ENCODE measurements at regions not wholly inside any gene's neighbourhood (a gene's known extent, or its start where the extent isn't known, plus 50 kb on each side); places are given as distances from the start of the nearest gene placed in this dataset.

DNA sequence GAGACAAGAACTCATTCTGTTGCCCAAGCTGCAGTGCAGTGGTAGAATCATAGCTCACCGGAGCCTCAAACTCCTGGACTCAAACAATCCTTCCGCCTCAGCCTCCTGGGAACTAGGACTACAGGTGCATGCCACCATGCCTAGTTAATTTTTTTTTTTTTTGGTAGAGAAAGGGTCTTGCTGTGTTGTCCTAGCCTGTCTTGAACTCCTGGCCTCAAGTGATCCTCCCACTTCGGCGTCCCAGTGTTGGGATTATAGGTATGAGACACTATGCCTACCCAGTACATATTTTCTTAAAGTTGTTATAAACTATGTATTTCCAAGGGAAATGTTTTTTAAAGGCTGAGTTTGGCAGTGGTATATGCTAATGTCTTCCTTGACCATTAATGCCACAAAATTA is 412.6 kb downstream of the KLF12 start:
- Histone ChIP-seq H3K27me3 (ENCODE audit: control insufficient read depth in 1 of 2, insufficient read depth in 2 of 2, low read length in 2 of 2) (no peaks in the 10 kb centered on the region), H3K4me1 (ENCODE audit: insufficient read depth, low read length) (peaks cover 19% of the 10 kb centered on the region), H3K36me3 (ENCODE audit: insufficient read depth, low read length) (peaks cover 4% of the 10 kb centered on the region), H3K4me3 (ENCODE audit: low read length) (no peak overlapping the region), H3K9me3 (ENCODE audit: control insufficient read depth in 1 of 2, insufficient read depth in 1 of 2, low read length in 2 of 2) (no peaks in the 10 kb centered on the region), H3K27ac (ENCODE audit: low read depth in 1 of 2, low read length in 2 of 2) (peak overlapping the region in 1 of 2 donors; percentile 10)
- no peak for DNase-seq
- intact Hi-C loops (cut with DNase I, micrococcal nuclease): loop anchor here in 1 of 2 experiments (5.0 to 10.0 kb wide), 2 partner anchors 46 to 1823 kb away; partner anchors contain the start of gene UCHL3
- H3K9me3 Mint-ChIP-seq: no peaks in the 10 kb centered on the region
- TF ChIP-seq, protein P1, sequence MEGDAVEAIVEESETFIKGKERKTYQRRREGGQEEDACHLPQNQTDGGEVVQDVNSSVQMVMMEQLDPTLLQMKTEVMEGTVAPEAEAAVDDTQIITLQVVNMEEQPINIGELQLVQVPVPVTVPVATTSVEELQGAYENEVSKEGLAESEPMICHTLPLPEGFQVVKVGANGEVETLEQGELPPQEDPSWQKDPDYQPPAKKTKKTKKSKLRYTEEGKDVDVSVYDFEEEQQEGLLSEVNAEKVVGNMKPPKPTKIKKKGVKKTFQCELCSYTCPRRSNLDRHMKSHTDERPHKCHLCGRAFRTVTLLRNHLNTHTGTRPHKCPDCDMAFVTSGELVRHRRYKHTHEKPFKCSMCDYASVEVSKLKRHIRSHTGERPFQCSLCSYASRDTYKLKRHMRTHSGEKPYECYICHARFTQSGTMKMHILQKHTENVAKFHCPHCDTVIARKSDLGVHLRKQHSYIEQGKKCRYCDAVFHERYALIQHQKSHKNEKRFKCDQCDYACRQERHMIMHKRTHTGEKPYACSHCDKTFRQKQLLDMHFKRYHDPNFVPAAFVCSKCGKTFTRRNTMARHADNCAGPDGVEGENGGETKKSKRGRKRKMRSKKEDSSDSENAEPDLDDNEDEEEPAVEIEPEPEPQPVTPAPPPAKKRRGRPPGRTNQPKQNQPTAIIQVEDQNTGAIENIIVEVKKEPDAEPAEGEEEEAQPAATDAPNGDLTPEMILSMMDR (IDR thresholded peaks at IDR 0.05): no peak
- no peak for ATAC-seq (ENCODE audit: poor library complexity)
- peaks cover 64% of the 10 kb centered on the region for H3K4me1 Mint-ChIP-seq (ENCODE audit: low read depth)
- no peaks in the 10 kb centered on the region for H3K27me3 Mint-ChIP-seq
- no peak overlapping the region for H3K4me3 Mint-ChIP-seq
- ChIA-PET POLR2A (no interaction called here), CTCF (no interaction called here)
- H3K36me3 Mint-ChIP-seq (ENCODE audit: low read depth): peaks cover 24% of the 10 kb centered on the region
- peak overlapping the region; percentile 51 for H3K27ac Mint-ChIP-seq

GRCh38 chr13:73720216-73720840 is 413.9 kb downstream of the KLF12 start:
- peaks cover 72% of the 10 kb centered on the region for H3K4me1 Mint-ChIP-seq (ENCODE audit: low read depth)
- POLR2A ChIA-PET: interaction anchor here (0.8 kb wide), 1 partner anchor 10 kb away, joined by 3 read pairs; no protein-coding TSS in a partner anchor
- intact Hi-C loops (cut with DNase I, micrococcal nuclease): loop anchor here in 1 of 2 experiments (5.0 to 10.0 kb wide), 2 partner anchors 47 to 1824 kb away; partner anchors contain the start of gene UCHL3
- TF ChIP-seq, protein P1 (IDR thresholded peaks at IDR 0.05): no peak
- peak overlapping the region; percentile 51 for H3K27ac Mint-ChIP-seq
- no peak overlapping the region for H3K4me3 Mint-ChIP-seq
- H3K9me3 ChIP-seq (ENCODE audit: control insufficient read depth in 1 of 2, insufficient read depth in 1 of 2, low read length in 2 of 2): no peaks in the 10 kb centered on the region
- H3K27ac ChIP-seq (ENCODE audit: low read depth in 1 of 2, low read length in 2 of 2): peak overlapping the region in 1 of 2 donors; percentile 25
- H3K27me3 Mint-ChIP-seq: no peaks in the 10 kb centered on the region
- peaks cover 21% of the 10 kb centered on the region for H3K4me1 ChIP-seq (ENCODE audit: insufficient read depth, low read length)
- H3K36me3 Mint-ChIP-seq (ENCODE audit: low read depth): peaks cover 29% of the 10 kb centered on the region
- H3K27me3 ChIP-seq (ENCODE audit: control insufficient read depth in 1 of 2, insufficient read depth in 2 of 2, low read length in 2 of 2): no peaks in the 10 kb centered on the region
- no peaks in the 10 kb centered on the region for H3K9me3 Mint-ChIP-seq
- H3K4me3 ChIP-seq (ENCODE audit: low read length): no peak overlapping the region
- peaks cover 4% of the 10 kb centered on the region for H3K36me3 ChIP-seq (ENCODE audit: insufficient read depth, low read length)
- ATAC-seq (ENCODE audit: poor library complexity) (no peak), DNase-seq (no peak)
- CTCF ChIA-PET: no interaction called here

GRCh38 chr13:73718246-73718645 is 416.0 kb downstream of the KLF12 start:
- Mint-ChIP-seq H3K4me3 (peak overlapping the region; percentile 22), H3K4me1 (ENCODE audit: low read depth) (peaks cover 76% of the 10 kb centered on the region), H3K27ac (peak overlapping the region; percentile 94)

More at GRCh38 chr13:73718246-73718645, 416.0 kb downstream of the KLF12 start:
- ChIA-PET POLR2A (interaction anchor here (0.7 to 5.6 kb wide), 5 partner anchors 11 to 1608 kb away, joined by 3 to 25 read pairs (median 4); no protein-coding TSS in a partner anchor), CTCF (interaction anchor here (1.0 to 1.1 kb wide), 2 partner anchors 18 to 49 kb away, joined by 3 to 5 read pairs; no protein-coding TSS in a partner anchor)
- peaks cover 35% of the 10 kb centered on the region for H3K4me1 ChIP-seq (ENCODE audit: insufficient read depth, low read length)
- Mint-ChIP-seq H3K27me3 (no peaks in the 10 kb centered on the region), H3K36me3 (ENCODE audit: low read depth) (peaks cover 41% of the 10 kb centered on the region), H3K9me3 (no peaks in the 10 kb centered on the region)
- ATAC-seq (ENCODE audit: poor library complexity): no peak
- TF ChIP-seq, protein P1 (IDR thresholded peaks at IDR 0.05): no peak
- no peak for DNase-seq
- no peaks in the 10 kb centered on the region for H3K9me3 ChIP-seq (ENCODE audit: control insufficient read depth in 1 of 2, insufficient read depth in 1 of 2, low read length in 2 of 2)
- intact Hi-C loops (cut with DNase I, micrococcal nuclease): no loop called here
- H3K4me3 ChIP-seq (ENCODE audit: low read length): no peak overlapping the region
- H3K36me3 ChIP-seq (ENCODE audit: insufficient read depth, low read length): peaks cover 15% of the 10 kb centered on the region
- peak overlapping the region in 1 of 2 donors; percentile 46 for H3K27ac ChIP-seq (ENCODE audit: low read depth in 1 of 2, low read length in 2 of 2)
- no peaks in the 10 kb centered on the region for H3K27me3 ChIP-seq (ENCODE audit: control insufficient read depth in 1 of 2, insufficient read depth in 2 of 2, low read length in 2 of 2)
